ENCODE measurements at regions not wholly inside any gene's neighbourhood (a gene's known extent, or its start where the extent isn't known, plus 50 kb on each side); places are given as distances from the start of the nearest gene placed in this dataset.

- no peak for DNase-seq (ENCODE audit: low read depth)
Observed at GRCh38 chr16:52294660-52295059, 252.3 kb downstream of the TOX3 start.

GRCh38 chr16:52293204-52293603 lies 253.7 kb downstream of the TOX3 start:
- no peak for TF ChIP-seq CTCF (IDR thresholded peaks at IDR 0.05; ENCODE audit: low read length, missing control alignments)
- no peak overlapping the region for H3K4me3 ChIP-seq (replicated peaks; ENCODE audit: low read depth, low read length)

More at GRCh38 chr16:52294660-52295059, 252.3 kb downstream of the TOX3 start:
- no peak for TF ChIP-seq CTCF (IDR thresholded peaks at IDR 0.05; ENCODE audit: low read length, missing control alignments)
- no peak overlapping the region for H3K4me3 ChIP-seq (replicated peaks; ENCODE audit: low read depth, low read length)

GRCh38 chr16:52283584-52284375 lies 263.2 kb downstream of the TOX3 start:
- TF ChIP-seq CTCF (IDR thresholded peaks at IDR 0.05; ENCODE audit: low read length, missing control alignments): no peak
- DNase-seq (ENCODE audit: low read depth): peak; percentile 10
- no peak overlapping the region for H3K4me3 ChIP-seq (replicated peaks; ENCODE audit: low read depth, low read length)

More at GRCh38 chr16:52293204-52293603, 253.7 kb downstream of the TOX3 start:
- DNase-seq (ENCODE audit: low read depth): no peak

- no peak overlapping the region for H3K4me3 ChIP-seq (replicated peaks; ENCODE audit: low read depth, low read length)
- peak; percentile 42 for DNase-seq (ENCODE audit: low read depth)
- TF ChIP-seq CTCF (IDR thresholded peaks at IDR 0.05; ENCODE audit: low read length, missing control alignments): no peak
Observed at GRCh38 chr16:52283018-52283417, 263.9 kb downstream of the TOX3 start.

- TF ChIP-seq CTCF (IDR thresholded peaks at IDR 0.05; ENCODE audit: low read length, missing control alignments): no peak
- no peak overlapping the region for H3K4me3 ChIP-seq (replicated peaks; ENCODE audit: low read depth, low read length)
- no peak for DNase-seq (ENCODE audit: low read depth)
Observed at GRCh38 chr16:52280086-52280485, 266.9 kb downstream of the TOX3 start.

- no peak overlapping the region for H3K4me3 ChIP-seq (replicated peaks; ENCODE audit: low read depth, low read length)
- TF ChIP-seq CTCF (IDR thresholded peaks at IDR 0.05; ENCODE audit: low read length, missing control alignments): no peak
- DNase-seq (ENCODE audit: low read depth): no peak
Observed at GRCh38 chr16:52271088-52271750, 275.7 kb downstream of the TOX3 start.

Data from fibroblast of pulmonary artery (primary cell).